ENCODE measurements at regions not wholly inside any gene's neighbourhood (a gene's known extent, or its start where the extent isn't known, plus 50 kb on each side); places are given as distances from the start of the nearest gene placed in this dataset.

DNA sequence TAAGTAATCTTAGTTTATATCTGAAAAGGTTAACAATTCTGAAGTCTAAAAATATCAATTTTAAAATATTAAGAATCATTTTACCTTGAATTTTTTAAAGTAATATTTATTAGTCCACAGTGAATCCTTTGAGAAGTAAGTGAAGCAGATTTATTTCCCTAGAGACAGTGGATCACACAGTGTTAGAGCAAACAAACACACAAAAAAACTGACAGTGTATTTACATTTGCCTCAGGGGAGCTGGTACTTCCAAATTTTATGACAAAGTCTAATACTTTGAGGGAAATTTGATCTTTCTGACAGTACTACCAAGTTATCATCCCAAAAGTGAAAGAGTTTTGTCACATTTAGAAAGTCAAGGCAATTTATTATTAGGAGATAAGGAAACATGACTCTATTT is 1750.6 kb upstream of the CDH9 start:
- TF ChIP-seq POLR2AphosphoS5 (IDR thresholded peaks at IDR 0.05; ENCODE audit: insufficient read depth, low read depth, low read length) (no peak), JUN (IDR thresholded peaks at IDR 0.05; ENCODE audit: borderline replicate concordance, insufficient read depth, insufficient read length, low read depth) (no peak), EZH2 (IDR thresholded peaks at IDR 0.05; ENCODE audit: borderline replicate concordance, low read depth, low read length, severe bottlenecking) (no peak), POLR2A (IDR thresholded peaks at IDR 0.05; ENCODE audit: low read depth, low read length) (no peak)
- TF ChIP-seq, protein P1, sequence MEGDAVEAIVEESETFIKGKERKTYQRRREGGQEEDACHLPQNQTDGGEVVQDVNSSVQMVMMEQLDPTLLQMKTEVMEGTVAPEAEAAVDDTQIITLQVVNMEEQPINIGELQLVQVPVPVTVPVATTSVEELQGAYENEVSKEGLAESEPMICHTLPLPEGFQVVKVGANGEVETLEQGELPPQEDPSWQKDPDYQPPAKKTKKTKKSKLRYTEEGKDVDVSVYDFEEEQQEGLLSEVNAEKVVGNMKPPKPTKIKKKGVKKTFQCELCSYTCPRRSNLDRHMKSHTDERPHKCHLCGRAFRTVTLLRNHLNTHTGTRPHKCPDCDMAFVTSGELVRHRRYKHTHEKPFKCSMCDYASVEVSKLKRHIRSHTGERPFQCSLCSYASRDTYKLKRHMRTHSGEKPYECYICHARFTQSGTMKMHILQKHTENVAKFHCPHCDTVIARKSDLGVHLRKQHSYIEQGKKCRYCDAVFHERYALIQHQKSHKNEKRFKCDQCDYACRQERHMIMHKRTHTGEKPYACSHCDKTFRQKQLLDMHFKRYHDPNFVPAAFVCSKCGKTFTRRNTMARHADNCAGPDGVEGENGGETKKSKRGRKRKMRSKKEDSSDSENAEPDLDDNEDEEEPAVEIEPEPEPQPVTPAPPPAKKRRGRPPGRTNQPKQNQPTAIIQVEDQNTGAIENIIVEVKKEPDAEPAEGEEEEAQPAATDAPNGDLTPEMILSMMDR (IDR thresholded peaks at IDR 0.05; ENCODE audit: extremely low read depth in 1 of 2, insufficient read depth in 1 of 2, low read depth in 1 of 2, low read length in 2 of 2), result no peak

Data from endothelial cell of umbilical vein (primary cell).